ENCODE measurements at regions not wholly inside any gene's neighbourhood (a gene's known extent, or its start where the extent isn't known, plus 50 kb on each side); places are given as distances from the start of the nearest gene placed in this dataset.

- BruUV-seq (replicated peaks), result no TSS peak
- SMC1A ChIA-PET (ENCODE audit: uncharacterized antibody, unreplicated experiment), result no interaction called here
- TF ChIP-seq SRF (IDR thresholded peaks at IDR 0.05; ENCODE audit: low read depth in 2 of 2, low read length in 2 of 2) (no peak), SPI1 (IDR thresholded peaks at IDR 0.05; ENCODE audit: borderline replicate concordance, insufficient read depth, low read depth, low read length) (no peak), CEBPZ (IDR thresholded peaks at IDR 0.05; ENCODE audit: low read depth, low read length) (no peak), TBL1XR1 (IDR thresholded peaks at IDR 0.05; ENCODE audit: low read depth, low read length) (no peak), LARP7 (IDR thresholded peaks at IDR 0.05) (no peak), POU2F2 (IDR thresholded peaks at IDR 0.05; ENCODE audit: borderline replicate concordance, low read depth, low read length) (no peak), SREBF2 (IDR thresholded peaks at IDR 0.05; ENCODE audit: low read length) (no peak), WRNIP1 (IDR thresholded peaks at IDR 0.05; ENCODE audit: borderline replicate concordance, low read depth, low read length) (no peak), PKNOX1 (IDR thresholded peaks at IDR 0.05) (no peak), JUND (IDR thresholded peaks at IDR 0.05; ENCODE audit: low read depth, low read length) (no peak)
- TF ChIP-seq, protein P1, sequence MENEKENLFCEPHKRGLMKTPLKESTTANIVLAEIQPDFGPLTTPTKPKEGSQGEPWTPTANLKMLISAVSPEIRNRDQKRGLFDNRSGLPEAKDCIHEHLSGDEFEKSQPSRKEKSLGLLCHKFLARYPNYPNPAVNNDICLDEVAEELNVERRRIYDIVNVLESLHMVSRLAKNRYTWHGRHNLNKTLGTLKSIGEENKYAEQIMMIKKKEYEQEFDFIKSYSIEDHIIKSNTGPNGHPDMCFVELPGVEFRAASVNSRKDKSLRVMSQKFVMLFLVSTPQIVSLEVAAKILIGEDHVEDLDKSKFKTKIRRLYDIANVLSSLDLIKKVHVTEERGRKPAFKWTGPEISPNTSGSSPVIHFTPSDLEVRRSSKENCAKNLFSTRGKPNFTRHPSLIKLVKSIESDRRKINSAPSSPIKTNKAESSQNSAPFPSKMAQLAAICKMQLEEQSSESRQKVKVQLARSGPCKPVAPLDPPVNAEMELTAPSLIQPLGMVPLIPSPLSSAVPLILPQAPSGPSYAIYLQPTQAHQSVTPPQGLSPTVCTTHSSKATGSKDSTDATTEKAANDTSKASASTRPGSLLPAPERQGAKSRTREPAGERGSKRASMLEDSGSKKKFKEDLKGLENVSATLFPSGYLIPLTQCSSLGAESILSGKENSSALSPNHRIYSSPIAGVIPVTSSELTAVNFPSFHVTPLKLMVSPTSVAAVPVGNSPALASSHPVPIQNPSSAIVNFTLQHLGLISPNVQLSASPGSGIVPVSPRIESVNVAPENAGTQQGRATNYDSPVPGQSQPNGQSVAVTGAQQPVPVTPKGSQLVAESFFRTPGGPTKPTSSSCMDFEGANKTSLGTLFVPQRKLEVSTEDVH (IDR thresholded peaks at IDR 0.05; ENCODE audit: low read depth, partially characterized antibody), result no peak
- TF ChIP-seq, protein P2, sequence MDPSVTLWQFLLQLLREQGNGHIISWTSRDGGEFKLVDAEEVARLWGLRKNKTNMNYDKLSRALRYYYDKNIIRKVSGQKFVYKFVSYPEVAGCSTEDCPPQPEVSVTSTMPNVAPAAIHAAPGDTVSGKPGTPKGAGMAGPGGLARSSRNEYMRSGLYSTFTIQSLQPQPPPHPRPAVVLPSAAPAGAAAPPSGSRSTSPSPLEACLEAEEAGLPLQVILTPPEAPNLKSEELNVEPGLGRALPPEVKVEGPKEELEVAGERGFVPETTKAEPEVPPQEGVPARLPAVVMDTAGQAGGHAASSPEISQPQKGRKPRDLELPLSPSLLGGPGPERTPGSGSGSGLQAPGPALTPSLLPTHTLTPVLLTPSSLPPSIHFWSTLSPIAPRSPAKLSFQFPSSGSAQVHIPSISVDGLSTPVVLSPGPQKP (IDR thresholded peaks at IDR 0.05; ENCODE audit: low read depth, low read length), result no peak
- TF ChIP-seq, protein P3, sequence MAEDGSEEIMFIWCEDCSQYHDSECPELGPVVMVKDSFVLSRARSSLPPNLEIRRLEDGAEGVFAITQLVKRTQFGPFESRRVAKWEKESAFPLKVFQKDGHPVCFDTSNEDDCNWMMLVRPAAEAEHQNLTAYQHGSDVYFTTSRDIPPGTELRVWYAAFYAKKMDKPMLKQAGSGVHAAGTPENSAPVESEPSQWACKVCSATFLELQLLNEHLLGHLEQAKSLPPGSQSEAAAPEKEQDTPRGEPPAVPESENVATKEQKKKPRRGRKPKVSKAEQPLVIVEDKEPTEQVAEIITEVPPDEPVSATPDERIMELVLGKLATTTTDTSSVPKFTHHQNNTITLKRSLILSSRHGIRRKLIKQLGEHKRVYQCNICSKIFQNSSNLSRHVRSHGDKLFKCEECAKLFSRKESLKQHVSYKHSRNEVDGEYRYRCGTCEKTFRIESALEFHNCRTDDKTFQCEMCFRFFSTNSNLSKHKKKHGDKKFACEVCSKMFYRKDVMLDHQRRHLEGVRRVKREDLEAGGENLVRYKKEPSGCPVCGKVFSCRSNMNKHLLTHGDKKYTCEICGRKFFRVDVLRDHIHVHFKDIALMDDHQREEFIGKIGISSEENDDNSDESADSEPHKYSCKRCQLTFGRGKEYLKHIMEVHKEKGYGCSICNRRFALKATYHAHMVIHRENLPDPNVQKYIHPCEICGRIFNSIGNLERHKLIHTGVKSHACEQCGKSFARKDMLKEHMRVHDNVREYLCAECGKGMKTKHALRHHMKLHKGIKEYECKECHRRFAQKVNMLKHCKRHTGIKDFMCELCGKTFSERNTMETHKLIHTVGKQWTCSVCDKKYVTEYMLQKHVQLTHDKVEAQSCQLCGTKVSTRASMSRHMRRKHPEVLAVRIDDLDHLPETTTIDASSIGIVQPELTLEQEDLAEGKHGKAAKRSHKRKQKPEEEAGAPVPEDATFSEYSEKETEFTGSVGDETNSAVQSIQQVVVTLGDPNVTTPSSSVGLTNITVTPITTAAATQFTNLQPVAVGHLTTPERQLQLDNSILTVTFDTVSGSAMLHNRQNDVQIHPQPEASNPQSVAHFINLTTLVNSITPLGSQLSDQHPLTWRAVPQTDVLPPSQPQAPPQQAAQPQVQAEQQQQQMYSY (CRISPR knock-in tag; IDR thresholded peaks at IDR 0.05), result no peak
Measured at GRCh38 chr19:28899703-28900102, 313.2 kb downstream of the UQCRFS1 start.

More at GRCh38 chr19:28899703-28900102, 313.2 kb downstream of the UQCRFS1 start:
- no peaks in the 10 kb centered on the region; the same call in 2 of the 3 replicates for H3K9me3 ChIP-seq (replicated peaks; ENCODE audit: control insufficient read depth, insufficient read depth, low read length)
- no peak overlapping the region for H2AFZ ChIP-seq (ENCODE audit: control insufficient read depth, low read depth, low read length)
- WGBS (ENCODE audit: insufficient coverage, insufficient replicate concordance, low lambda C conversion rate, missing lambda C conversion rate), result 26% methylated on average over 4 of the region's 4 CpGs
- H3K79me2 ChIP-seq (ENCODE audit: control insufficient read depth, insufficient read depth, low read length), result no peaks in the 10 kb centered on the region
- no peak for FAIRE-seq
- no peaks in the 10 kb centered on the region for H4K20me1 ChIP-seq (ENCODE audit: control insufficient read depth, insufficient read depth)
- no peak overlapping the region for H3K9ac ChIP-seq (ENCODE audit: control insufficient read depth, insufficient read depth, low read length)
- intact Hi-C loops (cut with micrococcal nuclease; ENCODE audit: unreplicated experiment), result no loop called here
- H3K4me3 ChIP-seq, result no peak overlapping the region
- DNase-seq (ENCODE audit: low read depth, low spot score), result no peak
- H3K36me3 ChIP-seq (ENCODE audit: control insufficient read depth in 2 of 2, insufficient read depth in 2 of 2, low read length in 1 of 2), result no peaks in the 10 kb centered on the region
- no peaks in the 10 kb centered on the region for H3K27me3 ChIP-seq (replicated peaks in 1 of 2; ENCODE audit: control insufficient read depth in 2 of 2, insufficient read depth in 2 of 2, low read length in 1 of 2)
- ChIA-PET RAD21 (ENCODE audit: unreplicated experiment) (no interaction called here), CTCF (no interaction called here), POLR2A (no interaction called here)
- no peaks in the 10 kb centered on the region for H3K4me1 ChIP-seq (ENCODE audit: control insufficient read depth, insufficient read depth, low read length)
- no peak overlapping the region for H3K27ac ChIP-seq (ENCODE audit: control insufficient read depth, insufficient read depth)
- in situ Hi-C loops (cut with MboI), result no loop called here
- no peak overlapping the region for H3K4me2 ChIP-seq (ENCODE audit: control insufficient read depth, insufficient read depth)
- ATAC-seq, result no peak
